ENCODE measurements at regions not wholly inside any gene's neighbourhood (a gene's known extent, or its start where the extent isn't known, plus 50 kb on each side); places are given as distances from the start of the nearest gene placed in this dataset.

- no peaks in the 10 kb centered on the region for H3K4me1 Mint-ChIP-seq (ENCODE audit: low read depth)
- no peak for DNase-seq (ENCODE audit: low spot score)
- intact Hi-C loops (cut with micrococcal nuclease) = no loop called here
- H3K27me3 Mint-ChIP-seq (ENCODE audit: insufficient read depth) = no peaks in the 10 kb centered on the region
- H3K27ac Mint-ChIP-seq = no peak overlapping the region
- H3K36me3 Mint-ChIP-seq (ENCODE audit: low read depth) = no peaks in the 10 kb centered on the region
- H3K4me3 Mint-ChIP-seq = no peak overlapping the region
- H3K9me3 Mint-ChIP-seq = peaks cover 4% of the 10 kb centered on the region
Observed at GRCh38 chr4:79083406-79084010, 144.3 kb upstream of the PAQR3 start.

GRCh38 chr4:79082997-79083396, 143.8 kb upstream of the PAQR3 start:
- H3K4me1 Mint-ChIP-seq (ENCODE audit: low read depth) = no peaks in the 10 kb centered on the region
- peaks cover 4% of the 10 kb centered on the region for H3K9me3 Mint-ChIP-seq
- H3K36me3 Mint-ChIP-seq (ENCODE audit: low read depth) = no peaks in the 10 kb centered on the region
- no peaks in the 10 kb centered on the region for H3K27me3 Mint-ChIP-seq (ENCODE audit: insufficient read depth)
- H3K27ac Mint-ChIP-seq = no peak overlapping the region
- no peak for DNase-seq (ENCODE audit: low spot score)
- no peak overlapping the region for H3K4me3 Mint-ChIP-seq
- intact Hi-C loops (cut with micrococcal nuclease) = no loop called here

DNA sequence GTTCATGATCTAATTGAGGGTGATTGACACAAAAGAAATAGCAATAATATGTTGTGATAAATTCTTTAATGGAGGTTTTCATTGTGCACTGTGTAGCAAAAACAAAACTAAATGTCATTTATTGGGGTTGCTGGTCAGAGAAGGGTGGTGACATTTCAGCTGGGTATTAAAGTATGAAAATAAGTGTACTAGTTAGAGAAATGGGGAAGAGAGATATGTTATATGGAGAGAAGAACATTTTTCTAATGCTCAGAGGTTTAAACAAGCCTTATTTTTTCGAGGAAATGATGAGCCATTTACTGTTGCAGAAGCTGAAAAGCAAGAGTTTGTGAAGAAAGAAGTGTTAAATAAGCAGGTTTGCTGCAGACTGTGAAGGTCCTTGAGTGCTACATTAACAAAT, 142.7 kb upstream of the PAQR3 start:
- Mint-ChIP-seq H3K36me3 (ENCODE audit: low read depth) (no peaks in the 10 kb centered on the region), H3K4me3 (no peak overlapping the region), H3K9me3 (peaks cover 4% of the 10 kb centered on the region), H3K27ac (no peak overlapping the region), H3K4me1 (ENCODE audit: low read depth) (no peaks in the 10 kb centered on the region), H3K27me3 (ENCODE audit: insufficient read depth) (no peaks in the 10 kb centered on the region)
- no peak for DNase-seq (ENCODE audit: low spot score)
- intact Hi-C loops (cut with micrococcal nuclease) = no loop called here

DNA sequence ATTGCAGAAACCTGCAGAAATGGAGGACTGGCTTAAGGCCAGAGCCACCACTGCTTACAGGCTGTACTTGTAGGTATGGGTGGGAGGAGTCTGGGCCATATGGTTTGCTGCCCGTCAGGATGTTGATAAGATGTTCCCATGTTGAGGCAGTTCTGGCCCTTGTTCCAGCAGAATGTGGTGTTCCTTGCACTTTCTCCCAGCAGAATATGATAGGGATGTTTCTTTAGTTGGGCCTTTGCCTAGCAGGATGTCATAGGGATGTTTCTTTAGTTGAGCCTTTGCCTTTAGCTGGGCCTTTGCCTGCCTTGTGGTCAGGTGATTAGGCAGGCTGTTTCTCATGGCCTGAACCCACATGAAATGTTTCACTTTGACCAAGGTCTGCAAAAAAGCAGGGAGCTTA, 139.1 kb upstream of the PAQR3 start:
- Mint-ChIP-seq H3K27me3 (ENCODE audit: insufficient read depth) (peaks cover 2% of the 10 kb centered on the region), H3K9me3 (peaks cover 4% of the 10 kb centered on the region), H3K4me1 (ENCODE audit: low read depth) (no peaks in the 10 kb centered on the region), H3K4me3 (no peak overlapping the region), H3K27ac (no peak overlapping the region), H3K36me3 (ENCODE audit: low read depth) (no peaks in the 10 kb centered on the region)
- intact Hi-C loops (cut with micrococcal nuclease) = no loop called here
- DNase-seq (ENCODE audit: low spot score) = no peak

GRCh38 chr4:79074040-79074439, 134.8 kb upstream of the PAQR3 start:
- intact Hi-C loops (cut with micrococcal nuclease) = no loop called here
- Mint-ChIP-seq H3K4me1 (ENCODE audit: low read depth) (no peaks in the 10 kb centered on the region), H3K9me3 (no peaks in the 10 kb centered on the region), H3K36me3 (ENCODE audit: low read depth) (no peaks in the 10 kb centered on the region), H3K27ac (no peak overlapping the region), H3K4me3 (no peak overlapping the region), H3K27me3 (ENCODE audit: insufficient read depth) (peaks cover 2% of the 10 kb centered on the region)
- DNase-seq (ENCODE audit: low spot score) = no peak

DNA sequence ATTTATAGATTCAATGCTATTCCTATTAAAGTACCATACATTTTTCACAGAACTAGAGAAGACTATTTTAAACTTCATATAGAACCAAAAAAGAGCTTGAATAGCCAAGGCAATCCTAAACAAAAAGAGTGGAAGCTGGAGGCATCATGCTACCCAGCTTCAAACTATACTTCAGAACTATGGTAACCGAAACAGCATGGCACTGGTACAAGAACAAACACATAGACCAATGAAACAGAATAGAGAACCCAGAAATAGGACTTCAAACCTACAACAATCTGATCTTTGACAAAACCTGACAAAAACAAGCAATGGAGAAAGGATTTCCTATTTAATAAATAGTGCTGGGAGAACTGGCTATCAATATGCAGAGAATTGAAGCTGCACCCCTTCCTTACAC, 134.2 kb upstream of the PAQR3 start:
- intact Hi-C loops (cut with micrococcal nuclease) = no loop called here
- DNase-seq (ENCODE audit: low spot score) = no peak
- Mint-ChIP-seq H3K36me3 (ENCODE audit: low read depth) (no peaks in the 10 kb centered on the region), H3K4me1 (ENCODE audit: low read depth) (no peaks in the 10 kb centered on the region), H3K4me3 (no peak overlapping the region), H3K27ac (no peak overlapping the region), H3K27me3 (ENCODE audit: insufficient read depth) (peaks cover 2% of the 10 kb centered on the region), H3K9me3 (no peaks in the 10 kb centered on the region)

GRCh38 chr4:79065262-79065661, 126.0 kb upstream of the PAQR3 start:
- DNase-seq (ENCODE audit: low spot score) = no peak
- H3K9me3 Mint-ChIP-seq = no peaks in the 10 kb centered on the region
- no peaks in the 10 kb centered on the region for H3K36me3 Mint-ChIP-seq (ENCODE audit: low read depth)
- no peak overlapping the region for H3K4me3 Mint-ChIP-seq
- H3K4me1 Mint-ChIP-seq (ENCODE audit: low read depth) = no peaks in the 10 kb centered on the region
- no peak overlapping the region for H3K27ac Mint-ChIP-seq
- no peaks in the 10 kb centered on the region for H3K27me3 Mint-ChIP-seq (ENCODE audit: insufficient read depth)
- intact Hi-C loops (cut with micrococcal nuclease) = no loop called here

- Mint-ChIP-seq H3K36me3 (ENCODE audit: low read depth) (no peaks in the 10 kb centered on the region), H3K27me3 (ENCODE audit: insufficient read depth) (no peaks in the 10 kb centered on the region), H3K9me3 (no peaks in the 10 kb centered on the region), H3K4me1 (ENCODE audit: low read depth) (no peaks in the 10 kb centered on the region), H3K27ac (no peak overlapping the region), H3K4me3 (no peak overlapping the region)
- no peak for DNase-seq (ENCODE audit: low spot score)
- intact Hi-C loops (cut with micrococcal nuclease) = no loop called here
Observed at GRCh38 chr4:79064806-79065205, 125.6 kb upstream of the PAQR3 start.

DNA sequence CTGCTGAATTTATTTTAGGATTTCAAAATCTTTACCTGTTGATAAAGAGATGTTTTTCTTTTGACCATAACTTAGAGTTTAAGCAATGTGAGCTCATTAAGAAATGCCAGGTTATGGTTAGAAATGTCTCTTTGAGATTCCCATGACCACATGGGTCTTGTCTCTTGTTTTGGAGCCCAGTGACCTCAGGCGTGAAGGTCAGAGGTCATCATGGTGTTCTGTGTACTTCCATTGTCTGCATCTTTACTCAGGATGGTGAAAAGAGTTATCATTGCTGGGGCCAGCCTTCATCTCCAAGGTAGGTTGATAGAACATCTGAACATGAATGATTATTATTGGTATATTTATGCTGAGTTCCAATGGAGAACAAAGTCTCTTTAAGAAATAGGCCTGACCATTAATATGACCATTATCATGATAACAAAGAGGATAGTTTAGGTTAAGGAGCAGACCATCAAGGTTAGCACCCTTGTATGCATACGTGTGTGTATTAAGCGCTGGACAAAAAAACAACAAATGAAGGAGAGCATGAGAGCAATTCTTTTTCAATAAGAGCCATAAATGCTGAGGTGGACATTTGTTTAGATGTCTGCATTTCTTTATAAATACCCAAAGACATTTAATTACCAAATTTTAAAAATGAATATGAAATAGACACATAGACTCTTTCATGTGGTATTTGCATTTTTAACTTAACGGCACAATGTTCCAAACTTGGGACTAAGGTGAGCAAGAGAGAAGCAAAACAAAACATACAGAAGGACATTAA, 120.6 kb upstream of the PAQR3 start:
- no peaks in the 10 kb centered on the region for H3K27me3 Mint-ChIP-seq (ENCODE audit: insufficient read depth)
- no peak for DNase-seq (ENCODE audit: low spot score)
- no peak overlapping the region for H3K4me3 Mint-ChIP-seq
- intact Hi-C loops (cut with micrococcal nuclease) = no loop called here
- no peaks in the 10 kb centered on the region for H3K9me3 Mint-ChIP-seq
- no peaks in the 10 kb centered on the region for H3K36me3 Mint-ChIP-seq (ENCODE audit: low read depth)
- no peak overlapping the region for H3K27ac Mint-ChIP-seq
- H3K4me1 Mint-ChIP-seq (ENCODE audit: low read depth) = no peaks in the 10 kb centered on the region

- Mint-ChIP-seq H3K36me3 (ENCODE audit: low read depth) (no peaks in the 10 kb centered on the region), H3K27me3 (ENCODE audit: insufficient read depth) (peaks cover 2% of the 10 kb centered on the region), H3K4me3 (no peak overlapping the region), H3K27ac (no peak overlapping the region), H3K9me3 (no peaks in the 10 kb centered on the region), H3K4me1 (ENCODE audit: low read depth) (no peaks in the 10 kb centered on the region)
- DNase-seq (ENCODE audit: low spot score) = no peak
- intact Hi-C loops (cut with micrococcal nuclease) = no loop called here
Observed at GRCh38 chr4:79057772-79058171, 118.5 kb upstream of the PAQR3 start.

- H3K4me3 Mint-ChIP-seq = no peak overlapping the region
- peaks cover 2% of the 10 kb centered on the region for H3K27me3 Mint-ChIP-seq (ENCODE audit: insufficient read depth)
- H3K4me1 Mint-ChIP-seq (ENCODE audit: low read depth) = no peaks in the 10 kb centered on the region
- DNase-seq (ENCODE audit: low spot score) = no peak
- intact Hi-C loops (cut with micrococcal nuclease) = no loop called here
- H3K36me3 Mint-ChIP-seq (ENCODE audit: low read depth) = no peaks in the 10 kb centered on the region
- no peaks in the 10 kb centered on the region for H3K9me3 Mint-ChIP-seq
- H3K27ac Mint-ChIP-seq = no peak overlapping the region
Observed at GRCh38 chr4:79053754-79054153, 114.5 kb upstream of the PAQR3 start.

DNA sequence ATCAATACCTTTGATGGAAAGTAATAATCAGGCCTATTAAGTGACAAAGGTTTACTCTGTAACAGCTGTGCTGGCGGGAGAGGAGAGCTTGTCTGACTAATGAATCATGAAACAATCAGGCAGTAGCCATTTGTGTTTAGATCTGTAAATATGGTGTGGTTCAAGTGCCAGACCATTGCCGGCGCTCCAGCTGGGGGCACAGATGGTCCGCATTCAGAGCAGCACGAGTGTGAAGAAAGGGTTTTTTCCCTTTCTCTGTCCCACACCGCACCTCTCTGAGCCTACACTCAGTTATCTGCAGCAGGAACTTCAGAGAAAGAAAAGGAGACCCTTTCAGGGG, 111.3 kb upstream of the PAQR3 start:
- H3K27ac Mint-ChIP-seq = no peak overlapping the region
- intact Hi-C loops (cut with micrococcal nuclease) = no loop called here
- H3K27me3 Mint-ChIP-seq (ENCODE audit: insufficient read depth) = peaks cover 2% of the 10 kb centered on the region
- DNase-seq (ENCODE audit: low spot score) = no peak
- H3K36me3 Mint-ChIP-seq (ENCODE audit: low read depth) = no peaks in the 10 kb centered on the region
- no peak overlapping the region for H3K4me3 Mint-ChIP-seq
- no peaks in the 10 kb centered on the region for H3K4me1 Mint-ChIP-seq (ENCODE audit: low read depth)
- H3K9me3 Mint-ChIP-seq = no peaks in the 10 kb centered on the region

DNA sequence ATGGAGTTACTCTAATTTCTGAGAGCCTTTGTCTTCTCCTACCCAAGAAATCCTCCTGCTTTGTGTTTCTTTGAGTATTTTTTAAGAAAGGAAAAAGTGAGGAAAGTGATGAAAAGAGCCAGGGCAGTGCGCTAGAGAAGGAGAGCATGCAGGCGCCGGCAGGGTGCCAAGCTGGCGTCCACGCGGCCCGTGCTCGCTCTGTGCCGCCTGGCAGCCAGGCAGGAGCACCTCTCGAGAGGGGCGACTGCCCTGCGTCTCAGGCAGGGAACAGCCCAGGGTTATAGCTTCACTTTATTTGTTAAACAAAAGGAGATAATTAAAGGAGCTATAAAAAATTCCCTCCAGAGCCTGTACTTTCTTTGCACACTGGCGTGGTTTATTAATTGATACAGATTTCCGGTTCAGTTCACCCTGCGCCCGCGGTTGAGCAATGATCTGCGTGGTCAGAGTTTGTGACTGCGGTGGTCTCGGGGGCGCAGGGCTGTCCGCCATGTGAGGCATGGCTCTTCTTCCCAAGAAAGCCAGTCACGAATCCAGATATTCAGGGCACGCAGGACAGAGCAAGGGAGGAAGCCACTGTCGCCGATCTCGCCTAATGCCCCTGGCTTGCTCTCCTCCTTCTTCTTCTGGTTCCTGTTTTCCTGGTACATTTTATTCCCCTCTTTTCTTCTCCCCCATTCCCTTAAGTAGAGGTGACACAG, 110.8 kb upstream of the PAQR3 start:
- Mint-ChIP-seq H3K27me3 (ENCODE audit: insufficient read depth) (peaks cover 2% of the 10 kb centered on the region), H3K9me3 (no peaks in the 10 kb centered on the region), H3K36me3 (ENCODE audit: low read depth) (no peaks in the 10 kb centered on the region), H3K27ac (no peak overlapping the region), H3K4me1 (ENCODE audit: low read depth) (no peaks in the 10 kb centered on the region), H3K4me3 (no peak overlapping the region)
- no peak for DNase-seq (ENCODE audit: low spot score)
- intact Hi-C loops (cut with micrococcal nuclease) = loop anchor here (10.0 kb wide), 1 partner anchor 1165 kb away; no protein-coding TSS in a partner anchor
